IPS DF 6.9 (cell line): ENCODE measurements at regions not wholly inside any gene's neighbourhood (a gene's known extent, or its start where the extent isn't known, plus 50 kb on each side); places are given as distances from the start of the nearest gene placed in this dataset.

Experiments used
- DNase-seq: peaks from one replicate; pipeline ENCODE4 v3.0.0-alpha.2; 2013; ENCODE audit warnings: low read depth, low spot score
- H3K27ac ChIP-seq: one replicate; pipeline ENCODE4 v1.5.1; 2013; ENCODE audit warnings: low read length, control low read depth
- H3K27me3 ChIP-seq: 2 replicates; pipeline ENCODE4 v1.6.1; 2013; ENCODE audit warnings: mild to moderate bottlenecking, low read length; ENCODE audit not compliant: control insufficient read depth, insufficient read depth
- H3K36me3 ChIP-seq: 2 replicates; pipeline ENCODE4 v1.6.1; 2013; ENCODE audit warnings: low read length; ENCODE audit not compliant: control insufficient read depth, insufficient read depth
- H3K4me1 ChIP-seq: 2 replicates; pipeline ENCODE4 v1.6.1; 2013; ENCODE audit warnings: low read length; ENCODE audit not compliant: control insufficient read depth, insufficient read depth
- H3K4me3 ChIP-seq: 2 replicates; pipeline ENCODE4 v1.5.1; 2013; ENCODE audit warnings: mild to moderate bottlenecking, low read length
- H3K9me3 ChIP-seq: 2 replicates; pipeline ENCODE4 v1.6.1; 2013; ENCODE audit warnings: low read length, inconsistent platforms; ENCODE audit not compliant: control insufficient read depth, insufficient read depth
- WGBS: extraction: QIAGEN DNeasy Blood & Tissue Kit; methylation state at CpG from one replicate; pipeline ENCODE4 v1.1.7; 2013; ENCODE audit warnings: mixed read lengths, missing lambda C conversion rate; ENCODE audit not compliant: insufficient read length, insufficient coverage; 5-methylcytosine and 5-hydroxymethylcytosine counted together

DNA sequence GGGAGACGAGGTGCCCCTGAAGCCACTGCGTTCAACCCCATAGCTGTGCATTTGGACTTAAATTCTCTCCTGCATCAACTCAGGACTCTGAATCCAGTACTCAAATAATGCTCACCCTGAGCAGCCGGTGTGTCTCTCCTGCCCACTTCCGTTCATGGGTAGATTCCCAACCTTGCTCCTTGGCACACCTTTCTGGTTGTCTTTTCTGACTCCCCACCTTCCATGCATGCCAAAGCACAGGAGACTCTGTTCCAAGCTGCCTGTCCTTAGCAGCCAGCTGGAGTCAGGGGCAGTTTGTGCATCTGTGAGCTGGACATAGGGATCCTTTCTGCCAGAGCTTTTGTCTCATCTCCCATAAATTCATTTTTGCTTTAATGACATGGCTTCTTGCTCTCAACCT lies 1242.5 kb downstream of the TBC1D22A start:
- H3K9me3 ChIP-seq: peaks cover 27% of the 10 kb centered on the region
- H3K27me3 ChIP-seq: no peaks in the 10 kb centered on the region
- no peak overlapping the region for H3K4me3 ChIP-seq
- no CpG with 5 or more reads among the region's 4 CpGs for WGBS
- DNase-seq: no peak
- H3K4me1 ChIP-seq: no peaks in the 10 kb centered on the region
- no peak overlapping the region for H3K27ac ChIP-seq
- no peaks in the 10 kb centered on the region for H3K36me3 ChIP-seq

DNA sequence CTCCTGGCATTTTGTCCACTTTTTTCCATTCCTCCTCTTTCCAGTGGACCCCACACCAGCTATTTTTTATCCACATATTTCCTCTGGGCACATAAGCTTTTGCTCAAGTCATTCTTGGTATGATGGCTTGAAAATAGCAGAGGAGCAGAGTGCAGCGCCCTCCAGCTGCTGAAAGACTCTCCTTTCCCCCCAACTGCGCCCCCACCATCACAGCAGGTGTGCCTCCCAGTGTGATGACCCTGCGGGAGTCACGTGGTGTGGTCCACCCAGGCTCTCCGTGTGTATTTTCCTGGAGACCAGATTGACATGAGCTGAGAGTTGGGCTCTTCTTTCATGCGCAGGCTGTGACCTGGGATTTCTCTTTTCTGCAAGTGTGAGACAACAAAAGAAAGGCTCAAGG lies 1241.6 kb downstream of the TBC1D22A start:
- Histone ChIP-seq H3K4me1 (no peaks in the 10 kb centered on the region), H3K4me3 (no peak overlapping the region), H3K9me3 (peaks cover 29% of the 10 kb centered on the region), H3K27ac (no peak overlapping the region), H3K27me3 (no peaks in the 10 kb centered on the region), H3K36me3 (no peaks in the 10 kb centered on the region)
- WGBS: no CpG with 5 or more reads among the region's 6 CpGs
- DNase-seq: no peak

DNA sequence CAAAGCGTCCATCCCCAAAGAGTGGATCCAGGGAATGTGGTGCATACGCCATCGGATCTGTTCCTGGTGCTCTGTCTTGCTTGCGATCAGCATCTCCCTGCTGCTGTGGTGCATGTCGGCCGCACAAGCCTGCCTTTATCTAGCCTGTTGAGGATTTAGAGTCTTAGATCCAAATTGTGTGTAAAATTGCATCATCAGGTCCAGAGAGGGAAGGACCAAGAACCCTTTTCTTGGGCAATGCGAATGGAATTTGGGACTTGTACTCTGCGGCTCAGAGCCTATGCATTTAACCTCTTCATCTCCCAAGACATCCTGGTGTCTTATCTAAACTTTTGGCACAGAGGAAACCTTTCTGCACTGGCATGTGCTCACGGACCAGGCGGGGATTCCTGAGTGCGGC lies 1238.7 kb downstream of the TBC1D22A start:
- Histone ChIP-seq H3K36me3 (no peaks in the 10 kb centered on the region), H3K27me3 (no peaks in the 10 kb centered on the region), H3K9me3 (peaks cover 42% of the 10 kb centered on the region), H3K27ac (no peak overlapping the region), H3K4me3 (no peak overlapping the region), H3K4me1 (no peaks in the 10 kb centered on the region)
- no peak for DNase-seq
- no CpG with 5 or more reads among the region's 11 CpGs for WGBS

DNA sequence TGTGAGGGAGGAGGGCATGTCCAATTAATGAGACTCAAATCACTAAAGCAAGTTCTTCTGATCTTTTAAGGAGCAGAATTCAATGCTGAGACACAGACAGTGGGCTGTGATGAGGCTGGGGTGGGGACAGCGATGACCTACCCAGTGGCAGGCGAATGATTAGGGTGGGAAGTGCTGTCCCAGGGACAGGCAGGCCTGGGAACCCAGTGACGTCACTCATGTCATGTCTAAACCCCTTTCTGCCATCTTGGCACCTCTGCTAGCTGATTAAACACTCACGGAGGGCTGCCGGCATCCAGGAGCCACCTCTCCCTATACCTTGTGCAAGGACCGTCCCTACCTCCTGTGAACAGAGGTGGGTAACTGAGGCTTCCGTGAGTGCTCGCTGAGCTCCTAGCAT lies 1235.2 kb downstream of the TBC1D22A start:
- H3K36me3 ChIP-seq: no peaks in the 10 kb centered on the region
- H3K4me1 ChIP-seq: no peaks in the 10 kb centered on the region
- no peak for DNase-seq
- WGBS: no CpG with 5 or more reads among the region's 8 CpGs
- no peak overlapping the region for H3K27ac ChIP-seq
- no peaks in the 10 kb centered on the region for H3K27me3 ChIP-seq
- peaks cover 36% of the 10 kb centered on the region for H3K9me3 ChIP-seq
- no peak overlapping the region for H3K4me3 ChIP-seq

DNA sequence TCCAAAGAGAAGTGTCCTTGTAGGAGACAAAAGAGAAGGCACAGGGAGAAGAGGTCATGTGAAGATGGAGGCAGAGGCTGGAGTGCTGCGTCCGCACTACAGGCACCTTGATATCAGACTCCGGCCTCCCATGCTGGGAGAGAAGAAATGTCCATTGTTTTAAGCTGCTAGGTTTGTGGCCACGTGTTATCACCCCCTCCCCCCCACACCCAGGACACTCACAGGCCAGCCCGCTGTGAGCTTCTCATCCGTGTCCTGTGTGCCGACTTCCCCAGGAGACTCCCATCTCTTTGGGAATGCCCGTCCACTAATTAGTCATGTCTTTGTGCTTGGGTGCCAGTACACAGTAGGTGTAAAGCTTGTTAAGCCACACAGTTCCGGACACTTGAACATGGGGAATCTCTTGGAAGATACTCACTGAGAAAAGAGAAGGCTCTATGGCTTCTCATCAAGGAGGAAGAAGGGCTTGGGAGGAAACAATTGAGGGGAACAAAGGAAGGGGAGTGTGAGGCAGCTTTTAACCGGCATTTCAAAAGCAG lies 1234.7 kb downstream of the TBC1D22A start:
- no peaks in the 10 kb centered on the region for H3K36me3 ChIP-seq
- no CpG with 5 or more reads among the region's 10 CpGs for WGBS
- no peak overlapping the region for H3K27ac ChIP-seq
- no peaks in the 10 kb centered on the region for H3K4me1 ChIP-seq
- no peak overlapping the region for H3K4me3 ChIP-seq
- H3K27me3 ChIP-seq: no peaks in the 10 kb centered on the region
- H3K9me3 ChIP-seq: peaks cover 35% of the 10 kb centered on the region
- no peak for DNase-seq

DNA sequence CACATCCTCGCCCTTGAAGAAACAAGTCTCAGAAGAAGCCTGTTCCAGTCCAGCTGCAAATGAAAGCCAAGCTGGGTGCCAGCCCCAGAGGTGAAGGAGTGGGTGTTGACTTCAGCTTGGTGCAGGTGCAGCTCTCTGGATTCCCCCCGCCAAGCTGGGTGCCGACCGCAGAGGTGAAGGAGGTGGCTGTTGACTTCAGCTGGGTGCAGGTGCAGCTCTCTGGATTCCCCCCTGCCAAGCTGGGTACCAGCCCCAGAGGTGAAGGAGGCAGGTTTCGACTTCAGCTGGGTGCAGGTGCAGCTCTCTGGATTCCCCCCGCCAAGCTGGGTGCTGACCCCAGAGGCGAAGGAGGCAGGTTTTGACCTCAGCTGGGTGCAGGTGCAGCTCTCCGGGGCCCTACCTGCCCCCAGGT lies 1234.0 kb downstream of the TBC1D22A start:
- H3K4me1 ChIP-seq: no peaks in the 10 kb centered on the region
- no peaks in the 10 kb centered on the region for H3K27me3 ChIP-seq
- no peak for DNase-seq
- H3K27ac ChIP-seq: no peak overlapping the region
- no CpG with 5 or more reads among the region's 8 CpGs for WGBS
- no peaks in the 10 kb centered on the region for H3K36me3 ChIP-seq
- peaks cover 36% of the 10 kb centered on the region for H3K9me3 ChIP-seq
- no peak overlapping the region for H3K4me3 ChIP-seq

DNA sequence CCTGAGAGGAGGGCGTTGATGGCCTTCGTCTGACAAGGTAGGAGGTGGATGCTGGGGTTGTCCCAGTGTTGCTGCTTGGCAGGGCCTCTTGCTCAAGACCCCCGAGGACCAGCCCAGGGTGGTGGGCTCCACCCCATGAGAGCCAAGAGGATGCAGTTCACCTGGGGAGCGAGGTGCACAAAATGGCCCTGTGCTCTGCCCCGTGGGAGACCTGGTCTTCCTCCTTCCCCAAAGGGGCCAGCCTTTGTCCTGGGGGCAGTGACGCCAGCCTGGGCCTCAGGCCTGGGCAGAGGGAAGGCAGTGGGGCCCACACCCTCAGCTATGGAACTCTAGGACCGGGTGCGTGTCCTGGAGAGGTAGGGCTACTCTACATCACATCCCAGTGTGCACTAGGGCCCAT lies 1233.3 kb downstream of the TBC1D22A start:
- WGBS: no CpG with 5 or more reads among the region's 8 CpGs
- Histone ChIP-seq H3K9me3 (peaks cover 36% of the 10 kb centered on the region), H3K27ac (no peak overlapping the region)

DNA sequence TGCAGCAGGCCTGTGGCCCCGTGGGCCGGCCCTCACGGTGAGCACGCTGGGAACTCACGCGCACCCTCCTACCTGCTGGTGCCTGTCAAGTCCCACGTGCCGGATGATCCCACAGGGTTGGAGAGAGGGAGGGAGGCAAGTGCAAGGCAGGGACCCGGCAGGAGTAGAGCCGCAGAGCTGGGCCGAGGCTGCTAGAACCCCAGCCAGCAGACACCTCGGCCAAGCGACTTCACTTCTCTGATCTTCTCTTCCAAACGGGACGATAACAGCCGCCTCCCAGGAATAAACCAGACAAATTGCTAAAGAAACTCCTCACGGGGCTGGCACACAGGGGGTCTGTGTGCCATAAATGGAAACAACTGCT lies 1232.8 kb downstream of the TBC1D22A start:
- Histone ChIP-seq H3K27ac (no peak overlapping the region), H3K36me3 (no peaks in the 10 kb centered on the region), H3K4me3 (no peak overlapping the region), H3K27me3 (no peaks in the 10 kb centered on the region), H3K9me3 (peaks cover 36% of the 10 kb centered on the region), H3K4me1 (no peaks in the 10 kb centered on the region)
- no CpG with 5 or more reads among the region's 17 CpGs for whole genome bisulfite sequencing
- DNase-seq: no peak

More for the DNA sequence above, 1233.3 kb downstream of the TBC1D22A start:
- no peak overlapping the region for H3K4me3 ChIP-seq
- no peak for DNase-seq
- no peaks in the 10 kb centered on the region for H3K27me3 ChIP-seq
- H3K36me3 ChIP-seq: no peaks in the 10 kb centered on the region
- no peaks in the 10 kb centered on the region for H3K4me1 ChIP-seq

DNA sequence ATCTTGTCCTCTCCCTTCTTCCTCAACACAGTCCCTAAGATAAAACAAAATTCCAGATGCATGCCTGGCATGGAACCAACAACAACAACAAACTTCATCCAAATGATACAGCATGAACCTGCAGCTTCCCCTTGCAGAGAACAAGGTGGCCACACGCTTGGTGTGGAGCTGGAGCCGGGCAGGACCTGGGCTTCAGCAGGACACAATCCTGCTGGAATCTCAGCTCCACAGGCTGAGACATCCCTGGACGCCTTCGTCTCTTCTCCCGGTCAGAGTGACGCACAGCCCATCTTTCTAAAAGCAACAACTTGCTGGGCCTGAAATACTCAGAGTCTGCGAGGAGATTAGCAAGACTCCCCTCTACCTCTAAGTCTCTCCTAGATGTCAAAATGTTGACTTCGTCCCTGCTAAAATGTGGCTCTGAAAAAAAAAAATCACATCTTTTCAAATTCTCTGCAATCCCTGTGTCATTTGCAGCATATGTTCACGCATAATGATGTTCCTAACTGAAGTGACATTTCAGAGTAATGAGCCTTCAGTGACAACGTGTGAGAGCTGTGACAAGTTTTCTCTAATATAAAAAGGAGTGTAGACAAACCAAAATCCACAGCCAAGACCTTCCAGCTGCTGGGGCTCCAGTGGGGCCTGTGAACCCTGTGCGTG lies 1232.3 kb downstream of the TBC1D22A start:
- H3K4me3 ChIP-seq: no peak overlapping the region
- H3K27me3 ChIP-seq: no peaks in the 10 kb centered on the region
- H3K36me3 ChIP-seq: no peaks in the 10 kb centered on the region
- peaks cover 36% of the 10 kb centered on the region for H3K9me3 ChIP-seq
- no CpG with 5 or more reads among the region's 11 CpGs for WGBS
- H3K27ac ChIP-seq: no peak overlapping the region
- no peak for DNase-seq
- no peaks in the 10 kb centered on the region for H3K4me1 ChIP-seq

DNA sequence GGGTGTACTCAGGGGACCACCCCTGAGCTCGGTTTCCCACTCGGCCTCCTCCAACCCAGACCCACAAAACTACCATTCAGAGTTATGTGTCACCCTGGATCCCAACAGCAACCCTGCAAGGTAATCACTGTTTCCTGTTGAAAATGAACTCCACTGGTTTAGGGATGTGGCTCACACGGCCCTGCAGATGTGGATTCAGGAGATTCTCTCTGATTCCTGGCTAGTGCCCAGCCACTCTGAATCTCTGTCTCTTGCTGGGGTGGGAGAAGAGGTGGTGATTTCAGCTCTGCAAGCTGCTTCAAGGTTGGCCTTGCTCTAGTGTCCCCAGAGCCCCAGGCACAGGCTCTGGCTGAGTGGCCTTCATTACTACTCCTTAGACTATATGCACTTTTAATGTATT lies 1231.6 kb downstream of the TBC1D22A start:
- no peaks in the 10 kb centered on the region for H3K36me3 ChIP-seq
- no peak for DNase-seq
- no peaks in the 10 kb centered on the region for H3K4me1 ChIP-seq
- no peak overlapping the region for H3K4me3 ChIP-seq
- no CpG with 5 or more reads among the region's 3 CpGs for WGBS
- no peaks in the 10 kb centered on the region for H3K27me3 ChIP-seq
- no peak overlapping the region for H3K27ac ChIP-seq
- H3K9me3 ChIP-seq: peaks cover 35% of the 10 kb centered on the region

DNA sequence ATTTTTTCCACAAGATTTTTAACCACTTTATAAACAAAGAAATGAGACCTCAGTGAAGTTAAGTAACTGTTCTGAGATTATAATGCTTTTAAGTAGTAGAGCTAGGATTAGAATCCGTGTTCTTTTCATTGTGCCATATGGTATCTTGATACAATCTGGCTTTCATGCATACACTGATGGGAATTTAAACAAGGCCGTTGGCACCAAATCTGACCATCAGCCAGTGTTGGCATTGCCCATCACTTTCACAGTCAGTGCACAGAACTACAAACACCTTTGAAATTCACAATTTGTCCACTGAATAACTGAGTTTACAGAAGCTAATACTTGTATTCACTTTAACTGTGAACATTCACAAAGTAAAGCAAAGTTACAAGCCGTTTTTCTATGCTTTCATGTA lies 1228.0 kb downstream of the TBC1D22A start:
- H3K4me1 ChIP-seq: no peaks in the 10 kb centered on the region
- no peak for DNase-seq
- no peaks in the 10 kb centered on the region for H3K27me3 ChIP-seq
- no peak overlapping the region for H3K27ac ChIP-seq
- no CpG with 5 or more reads among the region's 3 CpGs for WGBS
- H3K36me3 ChIP-seq: no peaks in the 10 kb centered on the region
- peaks cover 21% of the 10 kb centered on the region for H3K9me3 ChIP-seq
- no peak overlapping the region for H3K4me3 ChIP-seq
